IMR-90 (cell line): ENCODE measurements at regions not wholly inside any gene's neighbourhood (a gene's known extent, or its start where the extent isn't known, plus 50 kb on each side); places are given as distances from the start of the nearest gene placed in this dataset.

Experiments used
- ATAC-seq: fragments of 200-7000 bp; cut with Tn5 transposase; 2 replicates; pipeline ENCODE4 v1.9.1; 2020; ENCODE audit warnings: low read depth, mild to moderate bottlenecking, moderate library complexity
- BruUV-seq: library from RNA; stranded (reverse); fragments of 400-500 nt; replicated peaks from 2 replicates; lab custom pipeline; 2021; lab: Mats Ljungman, UMichigan
- CTCF ChIA-PET: fragments of 300-600 bp; formaldehyde crosslinking; extraction: SDS; loops from one replicate; lab custom pipeline; 2021; ENCODE audit warnings: antibody characterized with exemption; lab: Yijun Ruan, JAX
- POLR2A ChIA-PET: fragments of 300-600 bp; sonication (Branson Sonifier 250); formaldehyde crosslinking; loops from one replicate; lab custom pipeline; 2022; ENCODE audit warnings: antibody characterized with exemption; ENCODE audit not compliant: unreplicated experiment; lab: Charles Lee
- DNase-seq: peaks from one replicate; pipeline ENCODE4 v3.0.0; 2013
- H2AFZ ChIP-seq: replicated peaks from 2 replicates; pipeline ENCODE3; 2013; ENCODE audit warnings: low read length, mild to moderate bottlenecking; ENCODE audit not compliant: poor library complexity
- H2AK5ac ChIP-seq: 2 replicates; pipeline ENCODE4 v1.6.1; 2013; ENCODE audit warnings: low read depth, low read length, inconsistent platforms
- H2AK9ac ChIP-seq: replicated peaks from 2 replicates; pipeline ENCODE3; 2013; ENCODE audit warnings: mild to moderate bottlenecking, low read depth, low read length, moderate library complexity; ENCODE audit not compliant: poor library complexity
- H2BK120ac ChIP-seq: 2 replicates; pipeline ENCODE4 v1.6.1; 2013; ENCODE audit warnings: low read depth, low read length, inconsistent platforms
- H2BK15ac ChIP-seq: 3 replicates; pipeline ENCODE4 v1.6.1; 2013; ENCODE audit warnings: low read depth, low read length, inconsistent platforms
- H2BK20ac ChIP-seq: 2 replicates; pipeline ENCODE4 v1.6.1; 2013; ENCODE audit warnings: low read depth, mild to moderate bottlenecking, inconsistent platforms, low read length, moderate library complexity
- H2BK5ac ChIP-seq: 2 replicates; pipeline ENCODE4 v1.6.1; 2013; ENCODE audit warnings: mild to moderate bottlenecking, low read depth, low read length, inconsistent platforms; ENCODE audit not compliant: poor library complexity, severe bottlenecking
- H3K14ac ChIP-seq: replicated peaks from 2 replicates; pipeline ENCODE4 v1.6.1; 2013; ENCODE audit warnings: low read depth, low read length, inconsistent platforms
- H3K18ac ChIP-seq: 2 replicates; pipeline ENCODE4 v1.6.1; 2013; ENCODE audit warnings: low read depth, low read length, control low read depth
- H3K23ac ChIP-seq: 2 replicates; pipeline ENCODE4 v1.6.1; 2013; ENCODE audit warnings: low read depth, low read length, inconsistent platforms
- H3K27ac ChIP-seq: 2 replicates; pipeline ENCODE4 v1.5.1; 2013; ENCODE audit warnings: mild to moderate bottlenecking, control low read depth, low read length; ENCODE audit not compliant: insufficient read depth
- H3K27me3 ChIP-seq: 2 replicates; pipeline ENCODE4 v1.6.1; 2013; ENCODE audit warnings: low read length; ENCODE audit not compliant: control insufficient read depth, insufficient read depth
- H3K36me3 ChIP-seq: 2 replicates; pipeline ENCODE4 v1.6.1; 2013; ENCODE audit warnings: low read length, mixed read lengths; ENCODE audit not compliant: control insufficient read depth, insufficient read depth
- H3K4ac ChIP-seq: 2 replicates; pipeline ENCODE4 v1.6.1; 2013; ENCODE audit warnings: low read depth, low read length, inconsistent platforms
- H3K4me1 ChIP-seq: 2 replicates; pipeline ENCODE4 v1.6.1; 2013; ENCODE audit warnings: low read length, mixed read lengths; ENCODE audit not compliant: control insufficient read depth, insufficient read depth
- H3K4me2 ChIP-seq: 2 replicates; pipeline ENCODE4 v1.6.1; 2013; ENCODE audit warnings: low read depth, mild to moderate bottlenecking, control low read depth, low read length, moderate library complexity
- H3K4me3 ChIP-seq: 2 replicates; pipeline ENCODE4 v1.5.1; 2013; ENCODE audit warnings: low read depth, mild to moderate bottlenecking, control low read depth, low read length, moderate library complexity; ENCODE audit not compliant: insufficient read depth
- H3K56ac ChIP-seq: 2 replicates; pipeline ENCODE4 v1.6.1; 2013; ENCODE audit warnings: low read length, inconsistent platforms; ENCODE audit not compliant: insufficient read depth; ENCODE audit errors: extremely low read depth
- H3K79me1 ChIP-seq, 2 experiments: 2 replicates each; pipeline ENCODE4 v1.6.1; 2013; ENCODE audit warnings: low read length in 2 of 2, inconsistent platforms in 1 of 2, low read depth in 1 of 2
- H3K9ac ChIP-seq: 2 replicates; pipeline ENCODE4 v1.6.1; 2013; ENCODE audit warnings: low read depth, low read length, control low read depth
- H3K9me1 ChIP-seq: 2 replicates; pipeline ENCODE4 v1.6.1; 2013; ENCODE audit warnings: low read length, inconsistent platforms; ENCODE audit not compliant: insufficient read depth
- H3K9me3 ChIP-seq: 2 replicates; pipeline ENCODE4 v1.6.1; 2013; ENCODE audit warnings: low read length; ENCODE audit not compliant: control insufficient read depth, insufficient read depth
- H4K20me1 ChIP-seq: 2 replicates; pipeline ENCODE4 v1.6.1; 2013; ENCODE audit warnings: low read length, inconsistent platforms; ENCODE audit not compliant: insufficient read depth
- H4K5ac ChIP-seq: 2 replicates; pipeline ENCODE4 v1.6.1; 2013; ENCODE audit warnings: mild to moderate bottlenecking, low read depth, low read length, control low read depth
- H4K8ac ChIP-seq, 2 experiments: 2 replicates each; pipeline ENCODE4 v1.6.1; 2013; ENCODE audit warnings: low read depth in 2 of 2, low read length in 2 of 2, control low read depth in 1 of 2, inconsistent platforms in 1 of 2
- H4K91ac ChIP-seq: 2 replicates; pipeline ENCODE4 v1.6.1; 2013; ENCODE audit warnings: low read depth, low read length, inconsistent platforms; ENCODE audit not compliant: insufficient read depth
- BHLHE40 ChIP-seq: fragments of 150-350 bp; IDR thresholded peaks from 2 replicates; pipeline ENCODE4 v1.6.1; 2016; ENCODE audit warnings: mild to moderate bottlenecking, low read depth, low read length
- CEBPB ChIP-seq: IDR thresholded peaks from 2 replicates; pipeline ENCODE4 v1.6.1; 2012; ENCODE audit warnings: low read depth, low read length, improper control_type of control experiment
- CHD1 ChIP-seq: IDR thresholded peaks from 2 replicates; pipeline ENCODE4 v1.6.1; 2012; ENCODE audit warnings: low read depth, low read length, improper control_type of control experiment
- CTCF ChIP-seq: conservative IDR thresholded peaks from 2 replicates; pipeline ENCODE4 v1.5.1; 2012; ENCODE audit warnings: mild to moderate bottlenecking, low read depth, low read length, improper control_type of control experiment
- ELK1 ChIP-seq: fragments of 150-350 bp; IDR thresholded peaks from 2 replicates; pipeline ENCODE4 v1.6.1; 2016; ENCODE audit warnings: low read depth, mild to moderate bottlenecking, low read length, moderate library complexity, borderline replicate concordance
- FOS ChIP-seq: fragments of 150-350 bp; IDR thresholded peaks from 2 replicates; pipeline ENCODE4 v1.6.1; 2016; ENCODE audit warnings: low read depth, low read length
- MAFK ChIP-seq: IDR thresholded peaks from 2 replicates; pipeline ENCODE4 v1.6.1; 2012; ENCODE audit warnings: low read depth, low read length, improper control_type of control experiment
- MAZ ChIP-seq: IDR thresholded peaks from 2 replicates; pipeline ENCODE4 v1.6.1; 2012; ENCODE audit warnings: low read depth, mild to moderate bottlenecking, low read length, improper control_type of control experiment, moderate library complexity, borderline replicate concordance
- MXI1 ChIP-seq: IDR thresholded peaks from 2 replicates; pipeline ENCODE4 v1.6.1; 2012; ENCODE audit warnings: low read depth, mild to moderate bottlenecking, low read length, moderate library complexity, borderline replicate concordance
- NFE2L2 ChIP-seq: fragments of 150-350 bp; IDR thresholded peaks from 2 replicates; pipeline ENCODE4 v1.6.1; 2016; ENCODE audit warnings: low read depth, mild to moderate bottlenecking, low read length
- POLR2A ChIP-seq: IDR thresholded peaks from 2 replicates; pipeline ENCODE4 v1.6.1; 2012; ENCODE audit warnings: mild to moderate bottlenecking, low read depth, low read length
- RAD21 ChIP-seq: IDR thresholded peaks from 2 replicates; pipeline ENCODE4 v1.6.1; 2012; ENCODE audit warnings: low read length, improper control_type of control experiment
- RCOR1 ChIP-seq: IDR thresholded peaks from 2 replicates; pipeline ENCODE4 v1.6.1; 2012; ENCODE audit warnings: mild to moderate bottlenecking, low read length, improper control_type of control experiment; ENCODE audit not compliant: insufficient replicate concordance
- RFX5 ChIP-seq: IDR thresholded peaks from 2 replicates; pipeline ENCODE4 v1.8.0; 2012; ENCODE audit warnings: low read depth, mild to moderate bottlenecking, low read length, moderate library complexity
- SMC3 ChIP-seq: fragments of 150-350 bp; IDR thresholded peaks from 2 replicates; pipeline ENCODE4 v1.6.1; 2016; ENCODE audit warnings: low read depth, mild to moderate bottlenecking, antibody characterized with exemption, low read length, moderate library complexity
- USF2 ChIP-seq: fragments of 150-350 bp; IDR thresholded peaks from 2 replicates; pipeline ENCODE4 v1.6.1; 2017; ENCODE audit warnings: mild to moderate bottlenecking, antibody characterized with exemption, low read length, low read depth
- whole genome bisulfite sequencing, 2 experiments: methylation state at CpG; one replicate each; pipeline versions ENCODE4 v1.1.5 to v1.1.7; 2013; ENCODE audit warnings: missing lambda C conversion rate in 2 of 2; ENCODE audit not compliant: insufficient read length in 1 of 2; ENCODE audit errors: extremely low coverage in 2 of 2; 5-methylcytosine and 5-hydroxymethylcytosine counted together
- dilution Hi-C: fragments of 300-500 bp; cut with HindIII; formaldehyde crosslinking; loops from one replicate; pipeline ENCODE4 v1.14.3; 2018; ENCODE audit warnings: low sequenced_read_pairs; ENCODE audit not compliant: unreplicated experiment
- in situ Hi-C: fragments of 300-500 bp; cut with MboI; formaldehyde crosslinking; loops from 3 replicates; pipeline ENCODE4 v1.14.3; 2019; ENCODE audit warnings: low sequenced_read_pairs, inconsistent platforms, mixed read lengths
- intact Hi-C: fragments of 100-400 bp; cut with micrococcal nuclease; formaldehyde crosslinking; loops from 2 replicates; pipeline ENCODE4 v1.10.0; 2022

GRCh38 chr15:96126859-96127258 lies 203.6 kb upstream of the NR2F2 start:
- no peaks in the 10 kb centered on the region for H3K9me1 ChIP-seq
- H3K9me3 ChIP-seq = no peaks in the 10 kb centered on the region
- no peak overlapping the region for H2AFZ ChIP-seq
- no peak overlapping the region for H3K23ac ChIP-seq
- no peak overlapping the region for H3K14ac ChIP-seq
- no peak overlapping the region for H3K4ac ChIP-seq
- no peak overlapping the region for H2AK5ac ChIP-seq
- no peak overlapping the region for H4K8ac ChIP-seq
- intact Hi-C loops = no loop called here
- H3K9ac ChIP-seq = no peak overlapping the region
- TF ChIP-seq SMC3 (no peak), CEBPB (no peak), MXI1 (no peak), FOS (no peak), NFE2L2 (no peak), RAD21 (no peak), RCOR1 (no peak), ELK1 (no peak), POLR2A (no peak), MAFK (no peak), CTCF (no peak), RFX5 (no peak), CHD1 (no peak), BHLHE40 (no peak), USF2 (no peak), MAZ (no peak)
- no peak overlapping the region for H2BK5ac ChIP-seq
- H2BK15ac ChIP-seq = no peak overlapping the region
- H4K5ac ChIP-seq = no peak overlapping the region
- H3K79me1 ChIP-seq = no peaks in the 10 kb centered on the region
- CTCF ChIA-PET = interaction anchor here (1.3 kb wide), 1 partner anchor 9 kb away, joined by 4 read pairs; no protein-coding TSS in a partner anchor
- H3K36me3 ChIP-seq = no peaks in the 10 kb centered on the region
- H3K56ac ChIP-seq = no peak overlapping the region
- H3K4me2 ChIP-seq = no peak overlapping the region
- 100% methylated on average over 3 of the region's 5 CpGs; no CpG with 5 or more reads in 1 of the 2 experiments for WGBS, 2 experiments
- no peak overlapping the region for H3K4me3 ChIP-seq
- no peak overlapping the region for H4K91ac ChIP-seq
- H2BK20ac ChIP-seq = no peak overlapping the region
- H3K27ac ChIP-seq = no peak overlapping the region
- no peaks in the 10 kb centered on the region for H4K20me1 ChIP-seq
- no peak for ATAC-seq
- BruUV-seq = no TSS peak
- no peak overlapping the region for H3K18ac ChIP-seq
- DNase-seq = no peak
- H2BK120ac ChIP-seq = no peak overlapping the region
- dilution Hi-C loops = no loop called here
- H2AK9ac ChIP-seq = no peak overlapping the region
- peaks cover 2% of the 10 kb centered on the region; the same call in 1 of the 2 replicates for H3K4me1 ChIP-seq
- POLR2A ChIA-PET = no interaction called here
- in situ Hi-C loops = no loop called here
- H3K27me3 ChIP-seq = no peaks in the 10 kb centered on the region; the same call in 1 of the 2 replicates
